Activated CD4-positive, alpha-beta T cell treated with anti-CD3 and anti-CD28 coated beads, Interleukin-2, Interleukin-4, amounts not matched to agents 100 ng/mL and 50 ng/mL, durations not matched to agents 16 hours and 8 hours (primary cell): ENCODE measurements at regions not wholly inside any gene's neighbourhood (a gene's known extent, or its start where the extent isn't known, plus 50 kb on each side); places are given as distances from the start of the nearest gene placed in this dataset.
"Not testable (repeated sequence)": the region's sequence is repeated elsewhere in the genome, so short reads cannot be mapped to it uniquely, and the experiment has no call there.

Experiments used
- DNase-seq: peaks from one replicate; pipeline ENCODE4 v3.0.0-alpha.2; 2020; ENCODE audit warnings: low spot score

DNA sequence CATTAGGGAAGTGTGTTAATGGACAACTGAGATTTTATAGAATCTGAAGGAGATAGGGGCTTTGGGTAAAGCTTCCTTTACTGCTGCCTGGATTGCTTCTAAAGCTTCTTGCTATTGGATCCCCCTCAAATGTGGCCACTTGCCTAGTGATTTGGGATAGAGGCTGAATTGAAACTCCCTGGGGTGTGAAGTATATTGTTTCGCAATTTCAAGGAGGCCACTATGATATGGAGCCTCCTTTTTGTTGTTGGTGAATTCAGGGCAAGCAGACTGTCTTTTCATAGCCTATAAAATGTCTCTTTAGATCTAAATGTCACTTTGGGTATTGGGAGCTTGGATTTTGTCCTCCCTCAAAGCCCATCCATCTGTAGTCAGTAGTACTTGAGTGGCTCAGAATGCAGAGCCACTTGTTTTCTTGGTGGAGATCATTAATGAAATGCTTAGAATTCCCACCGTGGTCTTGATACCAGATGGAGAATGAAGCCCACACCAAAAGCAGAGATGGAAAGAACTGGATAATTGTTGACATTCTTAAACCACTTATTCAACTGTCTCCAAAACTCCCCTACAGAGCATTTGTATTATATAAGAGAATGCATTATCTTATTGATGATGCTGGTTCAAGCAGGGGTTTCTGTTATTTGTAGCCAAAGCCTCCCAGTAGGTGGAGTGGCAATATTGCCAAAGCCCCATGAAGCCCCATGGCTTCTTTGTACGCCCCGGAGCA is 144.3 kb upstream of the KCNE2 start:
- DNase-seq: no peak

DNA sequence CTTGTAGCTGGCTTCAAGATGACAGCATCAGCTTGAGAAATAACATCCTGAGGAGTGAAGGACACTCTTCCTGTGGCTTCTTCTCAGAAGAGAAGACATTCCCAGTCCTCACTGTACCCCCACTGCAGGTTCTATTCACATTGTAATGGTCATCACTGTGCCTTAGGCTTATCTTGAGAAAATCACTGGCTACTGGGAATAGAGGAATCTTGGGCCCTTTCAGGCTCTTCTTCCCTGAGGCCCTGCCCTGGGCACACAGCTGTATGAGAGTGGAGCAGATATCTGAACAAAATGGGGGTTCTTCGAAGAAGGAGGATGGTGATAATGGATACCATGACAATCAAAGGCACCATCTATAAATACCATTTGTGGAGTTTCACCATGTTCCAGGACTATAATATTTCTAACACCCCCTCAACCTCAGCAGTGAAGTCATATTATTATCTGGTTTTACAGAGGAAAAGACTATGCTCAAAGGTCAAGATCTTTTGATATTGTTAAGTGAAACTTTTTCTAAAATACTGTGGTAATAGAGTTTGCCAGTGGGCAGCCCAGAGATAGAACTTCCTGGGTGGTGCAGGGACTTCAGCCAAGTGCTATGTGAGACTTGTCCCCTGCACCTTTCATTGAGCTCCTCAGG is 143.1 kb upstream of the KCNE2 start:
- no peak for DNase-seq

DNA sequence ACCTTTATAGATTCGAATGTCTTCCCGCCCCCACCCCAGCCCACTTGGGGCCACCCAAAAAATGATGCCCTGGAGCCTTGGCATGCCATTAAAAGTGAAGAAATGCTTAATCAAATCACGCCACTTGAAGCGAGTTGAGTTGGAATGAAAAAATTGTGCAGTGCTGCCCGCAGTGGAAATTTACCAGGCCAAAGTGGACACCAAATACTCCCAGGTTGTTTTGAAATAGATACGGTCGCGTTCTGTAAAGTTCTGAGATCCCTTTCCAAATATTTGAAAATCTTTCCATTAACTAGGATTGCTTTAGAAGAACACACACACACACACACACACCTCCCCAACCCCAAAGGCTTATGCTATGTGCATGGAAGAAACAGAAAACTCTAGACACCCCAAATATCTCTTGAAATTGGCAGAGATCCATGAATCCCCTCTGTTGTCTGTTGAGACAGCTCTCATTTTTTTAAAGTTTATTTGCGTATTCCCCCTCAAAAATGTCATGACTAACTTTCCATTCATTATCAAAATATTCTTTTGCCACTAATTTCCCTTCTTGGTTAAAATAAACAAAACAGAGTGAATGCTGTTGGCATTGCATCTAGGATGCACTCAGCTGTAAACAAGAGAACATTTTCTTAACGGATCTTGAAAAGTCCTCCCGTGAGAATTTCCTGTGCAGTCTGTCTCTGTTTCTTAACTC is 142.3 kb upstream of the KCNE2 start:
- DNase-seq: no peak

DNA sequence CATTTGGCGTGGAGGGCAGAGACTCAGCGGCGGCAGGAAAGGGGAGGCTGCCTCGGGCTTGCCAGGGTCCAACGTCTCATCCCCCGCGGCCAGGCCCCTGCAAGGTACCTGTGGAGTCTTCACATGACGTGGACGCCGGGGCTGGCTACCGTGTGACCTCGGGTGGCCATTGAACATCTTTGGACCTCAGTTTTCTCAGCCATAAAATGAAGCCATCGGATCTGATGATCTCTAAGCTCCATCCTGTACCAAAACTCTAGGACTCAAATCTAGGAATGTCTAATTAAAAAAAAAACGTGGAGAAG is 141.8 kb upstream of the KCNE2 start:
- DNase-seq: no peak

DNA sequence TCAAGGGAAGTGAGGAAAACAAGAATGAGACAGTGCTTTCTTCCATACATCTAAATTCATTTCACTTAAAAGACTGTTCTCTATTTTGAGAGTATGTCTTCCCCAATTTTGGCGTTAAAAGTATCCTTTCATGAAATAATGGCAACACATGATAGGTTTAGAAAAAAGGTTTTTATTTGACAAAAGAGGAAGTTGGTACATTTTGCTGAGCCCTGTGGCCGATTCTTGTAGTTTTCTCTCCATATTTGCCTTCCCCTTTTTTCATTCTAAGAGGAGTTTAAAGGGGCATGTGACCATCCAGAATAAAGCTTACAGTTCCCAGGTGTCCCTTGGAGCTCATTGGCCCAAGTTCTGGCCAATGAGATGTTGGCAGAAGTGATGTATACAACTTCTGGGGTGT is 140.4 kb upstream of the KCNE2 start:
- no peak for DNase-seq

DNA sequence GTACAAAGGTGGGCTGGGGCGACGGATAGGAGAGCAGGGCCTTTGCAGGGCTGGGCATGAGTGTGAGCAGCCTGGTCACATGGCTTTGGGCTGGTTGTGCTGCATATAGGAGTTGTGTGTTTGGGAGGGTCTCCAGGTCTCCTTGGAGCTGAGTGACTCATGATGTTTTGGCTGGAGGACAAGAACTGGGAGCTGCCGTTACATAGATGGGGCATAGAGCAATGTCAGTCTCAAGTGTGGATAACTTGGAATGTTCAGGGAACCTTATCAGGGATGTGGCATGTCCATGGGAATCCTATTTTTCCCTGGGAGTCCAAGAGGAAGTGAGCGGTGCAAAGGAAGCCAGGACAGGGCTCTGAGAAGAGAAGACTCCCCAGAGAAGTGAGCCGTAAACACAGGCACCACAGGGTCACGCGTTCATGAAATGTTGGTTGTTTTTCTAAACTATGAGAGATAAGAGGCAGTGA is 136.4 kb upstream of the KCNE2 start:
- no peak for DNase-seq

DNA sequence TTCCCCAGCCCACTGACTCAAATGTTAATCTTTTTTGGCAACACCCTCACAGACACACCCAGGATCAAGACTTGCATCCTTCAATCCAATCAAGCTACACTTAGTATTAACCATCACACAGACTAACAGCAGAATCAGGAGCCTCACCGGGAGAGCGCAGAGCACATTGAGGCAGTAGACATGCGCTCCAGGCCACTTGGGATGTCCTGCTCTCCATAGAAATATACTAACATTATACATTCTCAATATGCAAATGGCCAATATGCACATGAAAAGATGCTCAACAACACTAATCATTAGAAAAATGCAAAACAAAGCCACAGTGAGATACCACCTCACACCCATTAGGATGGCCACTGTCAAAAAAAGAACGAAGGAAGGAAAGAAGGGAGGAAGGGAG is 135.0 kb upstream of the KCNE2 start:
- no peak for DNase-seq

DNA sequence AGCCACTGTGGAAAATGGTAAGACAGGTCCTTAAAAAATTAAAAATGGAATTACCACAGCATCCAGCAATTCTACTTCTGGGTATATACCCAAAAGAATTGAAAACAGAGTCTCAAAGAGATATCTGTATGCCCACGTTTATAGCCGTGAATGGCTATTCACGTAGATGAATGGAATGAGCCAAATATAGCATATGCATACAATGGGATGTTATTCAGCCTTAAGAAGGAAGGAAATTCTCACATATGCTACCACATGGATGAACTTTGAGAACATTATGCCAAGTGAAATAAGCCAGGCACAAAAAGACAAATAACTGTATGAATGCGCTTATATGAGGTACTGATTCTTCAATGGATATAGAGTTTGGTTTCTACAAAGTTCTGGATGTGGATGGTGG is 134.5 kb upstream of the KCNE2 start:
- no peak for DNase-seq

DNA sequence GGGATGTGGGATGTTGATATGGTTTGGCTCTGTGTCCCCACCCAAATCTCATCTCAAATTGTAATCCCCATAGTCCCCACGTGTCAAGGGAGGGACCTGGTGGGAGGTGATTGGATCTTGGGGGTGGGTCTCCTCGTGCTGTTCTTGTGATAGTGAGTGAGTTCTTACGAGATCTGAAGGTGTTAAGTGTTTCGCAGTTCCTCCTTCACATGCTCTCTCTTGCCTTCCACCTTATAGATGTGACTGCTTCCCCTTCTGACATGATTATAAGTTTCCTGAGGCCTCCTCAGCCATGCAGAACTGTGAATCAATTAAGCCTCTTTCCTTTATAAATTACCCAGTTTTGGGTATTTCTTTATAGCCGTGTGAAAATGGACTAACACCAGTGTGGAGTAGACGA is 130.1 kb upstream of the KCNE2 start:
- not testable (repeated sequence) for DNase-seq

DNA sequence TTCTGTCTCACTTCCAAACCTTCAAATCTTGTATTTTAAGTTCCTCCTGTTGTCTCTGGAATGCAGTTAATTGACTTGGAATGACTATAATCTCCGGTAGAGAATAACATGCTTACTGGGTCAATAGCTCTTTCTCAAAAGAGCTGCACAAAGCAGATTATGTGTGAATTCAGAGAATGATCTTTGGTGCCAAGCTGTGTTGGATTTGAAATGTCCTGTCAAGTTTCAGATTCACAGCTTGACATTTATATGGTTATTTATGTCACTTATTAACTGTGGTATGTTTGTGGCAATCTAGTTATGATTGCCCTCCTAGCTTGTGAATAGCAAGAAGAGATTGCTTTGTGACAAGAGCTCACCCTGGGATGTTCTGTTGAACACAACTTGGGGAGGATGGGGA is 128.3 kb upstream of the KCNE2 start:
- no peak for DNase-seq

DNA sequence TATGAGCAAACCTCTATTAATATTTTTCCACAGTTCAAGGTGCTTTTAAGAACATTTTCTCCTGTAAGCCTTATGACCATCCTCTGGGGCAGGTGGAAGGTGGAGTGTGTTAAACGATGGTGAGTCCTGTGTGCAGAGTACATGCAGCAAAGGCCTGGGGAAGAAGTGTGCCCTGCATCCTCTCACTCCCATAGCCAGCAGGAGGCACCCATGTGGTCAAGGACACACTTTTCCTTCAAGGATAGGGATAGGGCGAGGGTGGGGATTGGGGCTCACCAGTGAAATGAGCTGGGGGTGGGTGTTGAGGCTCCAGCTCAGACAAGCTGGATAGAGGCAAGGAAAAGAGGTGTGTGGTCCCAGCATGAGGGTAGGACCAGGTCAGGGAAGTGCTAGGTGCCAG is 120.8 kb upstream of the KCNE2 start:
- DNase-seq: no peak

DNA sequence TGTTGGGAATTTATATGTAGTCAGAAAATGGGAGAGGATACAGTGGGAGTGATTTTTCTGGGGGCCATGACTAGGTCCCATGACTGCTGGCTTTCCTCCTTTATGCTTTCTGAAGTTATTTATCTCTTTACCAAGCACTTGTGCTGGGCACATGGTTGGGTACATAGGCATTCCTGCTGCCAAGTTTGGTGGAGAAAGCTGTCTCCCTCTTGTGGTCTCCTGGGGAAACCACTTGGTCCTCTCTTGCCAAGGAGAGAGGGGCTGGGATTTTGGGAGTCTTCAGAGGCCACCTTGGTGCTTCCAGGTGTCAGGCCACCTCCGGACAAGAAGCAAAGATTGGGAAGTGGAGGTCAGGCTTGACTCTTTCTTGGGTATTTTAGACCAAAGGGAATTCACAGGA is 120.2 kb upstream of the KCNE2 start:
- peak; percentile 14 for DNase-seq

DNA sequence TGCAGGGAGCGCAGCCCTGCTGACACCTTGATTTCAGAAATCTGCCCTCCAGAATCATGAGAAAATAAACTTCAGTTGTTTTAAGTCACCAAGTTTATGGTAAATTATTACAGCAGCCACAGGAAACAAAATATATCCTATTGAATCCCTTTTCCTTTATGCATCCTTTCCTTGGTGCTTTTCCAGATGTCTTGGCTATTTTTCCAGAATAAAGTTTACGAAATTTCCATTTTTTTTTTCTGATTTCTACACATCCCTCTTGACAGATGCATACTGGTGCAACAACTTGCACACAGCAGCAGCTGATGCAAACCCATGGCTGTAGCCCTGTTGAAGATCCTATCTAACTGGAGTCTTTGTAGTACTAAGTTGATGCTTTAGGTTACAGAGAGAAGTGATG is 111.1 kb upstream of the KCNE2 start:
- no peak for DNase-seq

DNA sequence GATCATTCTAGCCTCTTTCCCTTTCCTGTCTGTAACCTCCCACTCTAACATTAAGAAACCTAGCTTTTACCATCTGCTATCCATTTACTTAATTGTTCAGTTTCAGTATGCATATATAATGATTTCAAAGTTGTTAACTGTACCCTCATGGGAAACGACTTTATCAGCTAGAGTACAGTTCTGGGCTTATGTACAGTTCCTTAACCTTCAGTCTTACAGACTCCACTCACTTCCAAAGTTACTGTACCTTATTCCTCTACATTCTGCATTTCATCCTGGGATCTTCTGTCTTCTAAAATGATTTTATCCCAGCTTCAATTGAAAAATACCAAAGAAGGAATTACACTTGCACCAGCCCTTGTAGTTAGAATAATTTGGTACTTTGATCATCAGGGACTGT is 108.7 kb upstream of the KCNE2 start:
- no peak for DNase-seq

DNA sequence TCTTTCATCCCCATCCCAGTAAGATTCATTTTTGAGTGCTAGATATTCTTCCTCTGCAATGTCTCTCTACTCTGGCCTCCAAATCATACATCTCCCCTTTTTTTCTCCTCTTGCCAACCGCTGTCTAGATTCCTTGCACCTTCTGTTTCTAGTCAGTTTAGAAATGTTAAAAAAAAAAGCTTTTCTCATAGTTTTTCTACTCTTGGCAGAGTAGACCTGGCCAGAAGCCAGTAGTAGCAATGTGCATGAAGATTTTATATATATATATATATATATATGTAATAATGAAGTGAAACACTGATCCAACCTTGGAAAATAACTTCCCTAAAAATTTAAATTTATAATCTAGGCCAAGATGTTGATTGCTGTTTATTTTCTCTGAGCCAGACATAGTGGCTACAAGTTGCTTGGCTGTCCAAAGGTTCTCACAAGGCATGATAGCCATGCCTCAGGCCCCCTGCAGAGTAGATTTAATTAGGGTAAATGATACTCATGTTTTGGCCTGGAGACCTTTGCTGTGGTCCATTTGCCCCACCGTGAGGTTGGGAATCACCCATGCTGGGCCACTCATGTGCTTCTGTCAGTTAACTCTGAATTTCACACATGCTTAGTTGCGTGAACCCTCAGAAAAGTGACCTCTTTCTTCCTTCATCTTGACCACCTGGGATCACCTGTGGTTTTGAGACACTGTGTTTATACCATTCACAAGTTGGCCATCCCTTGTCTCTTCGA is 103.4 kb upstream of the KCNE2 start:
- DNase-seq: no peak

DNA sequence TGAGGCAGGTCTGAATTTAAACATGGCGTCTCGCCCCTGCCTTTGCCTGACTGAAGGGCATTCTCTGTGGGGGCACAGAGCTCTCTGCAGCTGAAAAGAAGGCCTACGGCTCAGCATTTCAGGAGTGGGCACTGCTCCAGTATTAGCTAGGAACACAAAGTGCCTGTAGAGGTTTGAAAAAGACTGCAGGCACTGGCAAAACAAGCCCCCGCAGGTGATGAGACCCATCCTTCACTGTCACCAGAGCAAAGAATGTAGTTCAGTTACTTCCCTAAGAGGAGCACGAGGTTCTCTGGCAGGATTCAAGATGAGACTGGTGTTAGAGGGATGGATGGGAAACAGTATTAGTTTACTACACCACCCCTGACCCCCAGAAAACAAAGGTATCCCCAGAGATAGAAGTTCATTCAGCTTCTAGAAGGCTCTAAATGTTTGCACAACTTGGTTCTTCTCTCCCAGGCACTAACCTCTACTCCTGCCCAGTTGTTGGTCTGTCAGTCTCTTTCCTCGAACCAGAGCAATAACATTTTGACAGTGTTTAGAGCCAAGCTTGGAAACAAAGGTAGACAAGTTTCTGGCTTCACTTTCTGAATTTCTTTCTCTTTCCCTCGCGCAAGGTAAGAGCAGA is 101.9 kb upstream of the KCNE2 start:
- no peak for DNase-seq

DNA sequence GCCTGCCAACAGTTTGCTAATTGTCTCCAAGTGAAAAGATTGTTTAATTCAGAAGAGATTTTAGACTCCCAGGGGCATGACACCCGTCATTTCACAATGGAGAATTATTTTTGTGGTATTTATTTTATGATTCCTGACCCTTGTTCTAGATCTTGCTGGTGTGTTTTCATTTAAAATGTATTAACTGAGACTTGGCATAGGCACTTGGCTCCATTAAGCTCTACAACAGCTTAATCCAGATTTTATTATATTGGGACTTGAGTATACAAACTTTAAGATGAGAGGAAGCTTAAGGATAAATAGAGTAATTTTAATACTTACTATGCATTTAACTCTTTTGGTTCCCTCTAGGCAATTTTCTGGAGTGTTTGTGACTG is 101.3 kb upstream of the KCNE2 start:
- no peak for DNase-seq

DNA sequence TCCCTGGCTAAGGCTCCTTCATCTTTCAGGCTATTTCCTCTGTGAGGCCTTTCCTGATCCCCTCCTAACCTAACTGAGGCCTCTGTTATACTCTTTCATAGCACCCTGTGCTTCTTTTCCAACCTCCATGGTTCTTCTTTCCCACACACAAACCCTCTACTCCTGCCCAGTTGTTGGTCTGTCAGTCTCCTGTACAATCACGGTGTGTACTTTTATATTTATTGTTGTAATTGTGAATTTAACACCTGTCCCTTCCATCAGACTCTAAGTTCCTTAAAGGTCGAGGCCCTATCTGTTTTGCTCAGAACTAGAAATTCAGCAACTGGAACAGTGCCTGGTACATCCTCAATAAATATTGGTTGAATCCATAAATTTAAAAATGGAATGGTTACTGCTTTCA is 100.2 kb upstream of the KCNE2 start:
- no peak for DNase-seq

DNA sequence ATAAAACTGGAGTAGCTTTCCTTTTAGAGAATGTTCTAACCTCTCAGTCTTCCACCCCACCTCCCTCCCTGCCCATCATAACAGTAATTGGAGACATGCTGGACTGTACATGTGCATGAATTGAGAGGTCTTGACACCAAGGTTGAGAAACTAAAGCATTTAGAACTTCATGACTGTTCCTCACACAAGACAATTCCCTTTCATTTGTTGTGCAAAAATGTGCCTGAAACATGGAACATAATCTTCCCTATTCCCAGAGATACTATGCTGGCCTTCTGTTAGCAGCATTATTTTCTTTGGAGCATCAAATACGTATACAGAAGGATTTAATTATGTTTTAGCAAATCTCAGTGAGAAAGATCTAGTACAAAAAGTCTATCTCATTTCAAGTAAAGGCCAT is 97.5 kb upstream of the KCNE2 start:
- DNase-seq: no peak

DNA sequence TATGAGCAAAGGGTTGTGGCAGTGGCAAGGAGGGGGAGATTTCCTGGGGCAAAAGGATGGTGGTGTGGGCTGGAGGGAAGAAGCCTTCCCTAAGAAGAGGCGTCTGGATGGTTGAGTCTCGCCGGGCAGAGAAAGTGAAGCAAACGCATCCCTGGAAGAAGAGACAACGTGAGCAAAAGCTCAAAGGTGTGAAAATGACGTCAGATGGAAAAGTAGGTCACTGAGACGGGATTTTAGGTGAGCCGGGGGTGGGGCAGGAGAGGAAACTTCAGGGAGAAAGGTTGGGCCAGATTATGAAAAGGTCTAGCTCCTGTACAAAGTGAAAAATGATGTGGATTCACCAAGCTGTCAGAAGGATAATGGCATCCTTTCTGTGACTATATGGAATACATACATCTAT is 95.3 kb upstream of the KCNE2 start:
- DNase-seq: no peak

DNA sequence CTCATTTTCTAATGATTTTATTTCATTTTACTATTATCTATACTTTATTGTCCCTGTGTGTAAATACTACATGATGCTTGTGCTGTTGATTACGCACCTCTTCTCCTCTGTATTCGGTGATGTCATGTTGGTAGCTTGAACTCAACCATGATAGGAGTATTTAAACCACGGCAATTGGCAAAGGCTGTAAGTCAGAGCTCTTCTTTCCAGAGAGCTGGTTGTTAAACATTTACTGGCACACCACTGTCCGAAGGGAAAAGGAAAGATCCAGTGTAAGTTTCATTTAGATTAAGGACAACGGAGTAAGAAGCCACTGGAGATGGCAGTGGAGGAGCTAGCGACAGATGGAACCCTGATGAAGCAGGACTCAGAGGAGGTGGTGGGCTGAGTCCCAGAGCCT is 93.4 kb upstream of the KCNE2 start:
- DNase-seq: no peak

DNA sequence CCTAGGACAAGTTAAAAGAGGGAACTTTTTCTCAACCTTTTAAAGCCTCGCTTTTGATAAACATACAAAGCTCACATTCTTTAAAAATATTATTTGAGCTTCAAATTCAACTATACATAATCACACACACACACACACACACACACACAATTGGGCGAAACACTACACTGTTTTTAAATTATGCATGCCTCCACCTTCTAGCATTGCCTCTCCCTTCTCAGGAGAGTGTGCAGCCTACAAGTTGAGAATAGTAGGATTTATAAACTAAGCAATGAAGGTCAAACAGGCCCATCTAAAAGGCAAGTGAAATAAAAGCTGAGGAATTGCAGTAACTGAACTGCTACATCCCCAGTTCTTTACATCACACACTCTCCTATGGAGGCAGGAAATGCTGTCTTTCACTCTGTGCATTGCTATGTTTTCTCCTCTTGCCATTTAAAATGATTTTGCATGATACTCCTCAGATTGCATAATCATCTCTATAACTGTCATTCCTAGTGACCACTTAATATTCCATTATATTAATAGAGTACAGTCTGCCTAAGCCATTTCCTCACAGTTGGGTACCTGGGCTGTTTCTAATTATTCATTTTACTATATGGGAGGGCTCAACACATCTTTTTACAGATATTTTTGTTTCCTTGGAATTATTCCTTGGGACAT is 92.5 kb upstream of the KCNE2 start:
- no peak for DNase-seq
